Effector memory CD8-positive, alpha-beta T cell (primary cell): ENCODE measurements at regions not wholly inside any gene's neighbourhood (a gene's known extent, or its start where the extent isn't known, plus 50 kb on each side); places are given as distances from the start of the nearest gene placed in this dataset.

Source experiments
- ATAC-seq: fragments of 150-1000 bp; cut with Tn5 transposase; replicated peaks from 2 replicates; pipeline ENCODE4 v1.10.0; 2021; ENCODE audit warnings: mild to moderate bottlenecking, moderate library complexity
- DNase-seq, 3 experiments: peaks; one replicate each; pipeline ENCODE4 v3.0.0; 2021
- H3K27ac Mint-ChIP-seq, 2 donors: one replicate each; pipeline ENCODE4 v1.8.0; 2022; ENCODE audit warnings: mild to moderate bottlenecking in 2 of 2, mixed read lengths in 2 of 2, moderate library complexity in 2 of 2
- H3K27me3 Mint-ChIP-seq, 2 donors: one replicate each; pipeline ENCODE4 v1.8.0; 2022; ENCODE audit warnings: mixed read lengths in 2 of 2
- H3K36me3 Mint-ChIP-seq: one replicate; pipeline ENCODE4 v1.8.0; 2022; ENCODE audit warnings: mild to moderate bottlenecking, moderate library complexity, mixed read lengths; ENCODE audit not compliant: insufficient read depth
- H3K4me1 Mint-ChIP-seq, 2 donors: one replicate each; pipeline ENCODE4 v1.8.0; 2022; ENCODE audit warnings: low read depth in 2 of 2, mixed read lengths in 2 of 2
- H3K4me3 Mint-ChIP-seq, 2 donors: one replicate each; pipeline ENCODE4 v1.8.0; 2022; ENCODE audit warnings: mild to moderate bottlenecking in 2 of 2, mixed read lengths in 2 of 2, moderate library complexity in 2 of 2
- H3K9me3 Mint-ChIP-seq, 2 donors: one replicate each; pipeline ENCODE4 v1.8.0; 2022; ENCODE audit warnings: mixed read lengths in 2 of 2

GRCh38 chrX:140362861-140363260, 142.0 kb downstream of the SOX3 start:
- ATAC-seq (no peak), DNase-seq (no peak)
- peaks cover 2 to 7% of the 10 kb centered on the region in 2 donors for H3K9me3 Mint-ChIP-seq
- no peaks in the 10 kb centered on the region for H3K27me3 Mint-ChIP-seq
- H3K4me1 Mint-ChIP-seq = no peaks in the 10 kb centered on the region
- H3K4me3 Mint-ChIP-seq = no peak overlapping the region
- H3K27ac Mint-ChIP-seq = no peak overlapping the region
- no peaks in the 10 kb centered on the region for H3K36me3 Mint-ChIP-seq

DNA sequence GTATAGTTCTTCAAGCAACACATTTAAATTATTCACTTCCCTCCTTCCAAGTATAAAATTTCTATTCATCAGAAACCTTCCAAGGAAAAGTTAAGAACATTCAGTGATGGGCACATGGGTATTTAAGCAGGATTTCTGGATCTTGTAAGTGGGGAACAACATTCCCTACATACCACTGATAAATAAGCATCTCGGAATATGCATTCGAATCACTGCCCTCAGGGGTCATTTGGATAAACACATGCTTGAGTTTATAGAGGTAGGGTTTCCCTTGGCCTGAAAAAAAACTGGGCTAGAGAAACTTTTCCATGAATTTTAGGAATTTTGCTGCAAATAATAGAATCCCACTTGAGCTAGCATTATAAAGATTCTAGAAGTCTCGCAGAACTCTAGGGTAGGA, 143.9 kb downstream of the SOX3 start:
- no peaks in the 10 kb centered on the region for H3K4me1 Mint-ChIP-seq
- H3K36me3 Mint-ChIP-seq = no peaks in the 10 kb centered on the region
- no peaks in the 10 kb centered on the region for H3K27me3 Mint-ChIP-seq
- H3K4me3 Mint-ChIP-seq = no peak overlapping the region
- DNase-seq = no peak
- peaks cover 7% of the 10 kb centered on the region in 2 donors for H3K9me3 Mint-ChIP-seq
- ATAC-seq = no peak
- H3K27ac Mint-ChIP-seq = no peak overlapping the region

GRCh38 chrX:140360284-140360683, 144.6 kb downstream of the SOX3 start:
- Mint-ChIP-seq H3K4me3 (no peak overlapping the region), H3K9me3 (peaks cover 7% of the 10 kb centered on the region in 2 donors)

DNA sequence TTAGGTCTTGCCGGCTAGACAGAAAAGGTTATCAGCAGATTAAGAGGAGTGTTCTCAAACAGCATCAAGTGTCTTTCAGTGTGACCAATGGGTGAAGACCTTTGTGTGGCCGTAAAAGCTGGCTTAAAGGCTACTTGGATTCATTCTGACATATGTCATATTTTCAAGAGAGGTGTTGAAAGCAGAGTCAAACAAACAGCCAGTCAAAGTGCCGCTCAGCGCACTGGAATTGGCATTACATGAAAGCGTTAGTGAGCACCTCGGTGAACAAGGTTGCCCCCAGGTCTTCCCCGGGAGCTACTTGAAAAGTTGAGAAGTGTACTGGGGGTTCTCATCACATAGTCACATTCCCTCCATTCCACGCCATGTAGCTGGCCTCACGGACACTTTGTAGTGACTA, 148.9 kb downstream of the SOX3 start:
- DNase-seq (no peak), ATAC-seq (no peak)
- H3K36me3 Mint-ChIP-seq = no peaks in the 10 kb centered on the region
- no peak overlapping the region for H3K4me3 Mint-ChIP-seq
- H3K4me1 Mint-ChIP-seq = no peaks in the 10 kb centered on the region
- H3K27ac Mint-ChIP-seq = no peak overlapping the region
- H3K27me3 Mint-ChIP-seq = no peaks in the 10 kb centered on the region
- peaks cover 5 to 12% of the 10 kb centered on the region in 2 donors for H3K9me3 Mint-ChIP-seq

More at GRCh38 chrX:140360284-140360683, 144.6 kb downstream of the SOX3 start:
- H3K36me3 Mint-ChIP-seq = no peaks in the 10 kb centered on the region
- ATAC-seq (no peak), DNase-seq (no peak)
- no peaks in the 10 kb centered on the region for H3K4me1 Mint-ChIP-seq
- H3K27ac Mint-ChIP-seq = no peak overlapping the region
- no peaks in the 10 kb centered on the region for H3K27me3 Mint-ChIP-seq

- Mint-ChIP-seq H3K4me3 (no peak overlapping the region), H3K27ac (no peak overlapping the region), H3K9me3 (peaks cover 5 to 12% of the 10 kb centered on the region in 2 donors), H3K36me3 (no peaks in the 10 kb centered on the region), H3K27me3 (no peaks in the 10 kb centered on the region), H3K4me1 (no peaks in the 10 kb centered on the region)
- ATAC-seq = no peak
- DNase-seq = no peak
Measured at GRCh38 chrX:140355429-140355828, 149.4 kb downstream of the SOX3 start.

DNA sequence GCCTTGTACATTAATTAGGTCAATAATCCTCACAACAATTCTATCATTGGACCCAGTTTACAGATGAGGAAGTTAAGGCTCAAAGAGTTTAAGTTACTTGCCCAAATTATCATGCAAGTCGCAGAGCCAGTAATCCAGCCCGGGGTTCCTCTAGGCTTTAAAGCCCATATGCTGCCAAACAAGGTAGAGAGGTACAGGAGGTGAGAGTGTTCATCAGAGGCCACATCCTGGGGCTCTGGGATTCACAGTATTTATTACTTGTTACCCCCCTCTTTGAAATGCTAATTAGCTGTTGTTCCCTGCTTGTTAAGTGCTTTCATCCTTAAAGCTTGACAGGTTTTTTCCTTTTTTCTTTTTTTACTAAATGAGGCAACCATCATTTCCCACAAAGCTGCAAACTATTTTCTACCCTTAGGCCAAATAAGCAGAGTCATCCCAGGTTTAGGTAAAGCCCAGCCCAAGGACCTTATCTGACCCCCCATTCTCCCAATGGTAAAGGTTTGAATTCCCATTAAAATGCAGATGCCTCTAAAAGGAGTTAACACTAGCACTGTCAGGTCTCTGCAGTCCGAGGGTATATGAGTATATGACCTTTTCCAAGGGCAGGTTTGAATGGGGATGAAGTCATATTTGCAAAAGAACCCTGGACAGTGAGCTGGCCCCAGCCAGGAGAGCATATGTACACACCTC, 150.3 kb downstream of the SOX3 start:
- ATAC-seq (no peak), DNase-seq (no peak)
- H3K27ac Mint-ChIP-seq = no peak overlapping the region
- no peaks in the 10 kb centered on the region for H3K27me3 Mint-ChIP-seq
- H3K4me1 Mint-ChIP-seq = no peaks in the 10 kb centered on the region
- peaks cover 5 to 21% of the 10 kb centered on the region in 2 donors for H3K9me3 Mint-ChIP-seq
- H3K36me3 Mint-ChIP-seq = no peaks in the 10 kb centered on the region
- H3K4me3 Mint-ChIP-seq = no peak overlapping the region

- Mint-ChIP-seq H3K9me3 (peaks cover 0 to 11% of the 10 kb centered on the region in 2 donors), H3K27ac (no peak overlapping the region), H3K36me3 (no peaks in the 10 kb centered on the region), H3K27me3 (no peaks in the 10 kb centered on the region), H3K4me3 (no peak overlapping the region), H3K4me1 (no peaks in the 10 kb centered on the region)
- DNase-seq = no peak
- no peak for ATAC-seq
Measured at GRCh38 chrX:140346729-140347128, 158.1 kb downstream of the SOX3 start.

DNA sequence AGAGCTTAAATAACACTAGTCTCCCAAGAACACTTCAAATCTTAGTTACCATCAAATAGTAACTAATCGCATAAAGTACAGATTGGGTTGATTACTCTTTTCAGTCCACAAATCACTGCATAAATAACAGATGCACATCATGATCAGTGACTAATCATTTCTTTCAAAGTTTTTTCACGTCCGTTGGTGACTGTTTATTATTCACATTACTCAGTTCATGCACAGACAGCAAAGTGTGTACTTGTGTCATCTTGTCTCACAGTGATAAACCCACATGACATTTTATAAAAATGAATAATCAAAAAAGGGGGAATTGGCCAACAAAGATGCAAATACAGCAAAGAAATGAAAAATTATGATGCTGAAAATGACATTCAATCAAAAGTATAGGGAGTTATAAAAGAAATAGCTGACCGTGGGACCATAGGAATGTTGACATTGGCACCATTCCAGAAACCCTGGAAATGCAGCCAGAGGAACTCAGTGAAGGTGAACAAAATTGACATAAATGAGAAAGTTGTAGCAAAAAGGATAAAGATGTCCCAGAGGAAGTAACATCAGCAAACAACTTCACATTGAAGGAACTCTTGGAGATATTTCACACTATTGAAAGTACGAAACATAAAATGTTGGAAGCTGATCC, 161.5 kb downstream of the SOX3 start:
- Mint-ChIP-seq H3K4me3 (no peak overlapping the region), H3K4me1 (no peaks in the 10 kb centered on the region), H3K27me3 (no peaks in the 10 kb centered on the region), H3K9me3 (no peaks in the 10 kb centered on the region), H3K36me3 (no peaks in the 10 kb centered on the region), H3K27ac (no peak overlapping the region)
- ATAC-seq (no peak), DNase-seq (no peak)

DNA sequence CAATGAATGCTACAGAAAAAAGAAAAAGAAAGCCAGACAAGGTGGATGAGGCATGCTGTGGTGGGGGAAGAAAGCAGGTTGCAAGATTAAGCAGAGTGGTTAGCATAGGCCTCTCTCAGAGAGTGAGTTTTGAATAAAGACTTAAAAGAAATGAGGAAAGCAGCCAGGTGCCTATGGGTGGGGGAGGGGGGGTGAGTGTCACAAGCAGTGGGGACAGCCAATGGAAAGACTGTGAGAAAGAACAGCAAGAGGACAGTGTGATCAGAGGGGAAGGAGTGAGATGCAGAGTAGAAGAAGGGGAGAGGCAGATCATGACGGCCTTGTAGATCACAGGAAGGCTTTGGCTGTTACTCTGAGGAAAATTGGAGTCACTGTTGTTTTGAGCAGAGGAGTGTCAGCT, 162.5 kb downstream of the SOX3 start:
- H3K27ac Mint-ChIP-seq = no peak overlapping the region
- no peak overlapping the region for H3K4me3 Mint-ChIP-seq
- H3K36me3 Mint-ChIP-seq = no peaks in the 10 kb centered on the region
- ATAC-seq = no peak
- H3K4me1 Mint-ChIP-seq = no peaks in the 10 kb centered on the region
- H3K9me3 Mint-ChIP-seq = no peaks in the 10 kb centered on the region
- no peaks in the 10 kb centered on the region for H3K27me3 Mint-ChIP-seq
- DNase-seq = no peak

DNA sequence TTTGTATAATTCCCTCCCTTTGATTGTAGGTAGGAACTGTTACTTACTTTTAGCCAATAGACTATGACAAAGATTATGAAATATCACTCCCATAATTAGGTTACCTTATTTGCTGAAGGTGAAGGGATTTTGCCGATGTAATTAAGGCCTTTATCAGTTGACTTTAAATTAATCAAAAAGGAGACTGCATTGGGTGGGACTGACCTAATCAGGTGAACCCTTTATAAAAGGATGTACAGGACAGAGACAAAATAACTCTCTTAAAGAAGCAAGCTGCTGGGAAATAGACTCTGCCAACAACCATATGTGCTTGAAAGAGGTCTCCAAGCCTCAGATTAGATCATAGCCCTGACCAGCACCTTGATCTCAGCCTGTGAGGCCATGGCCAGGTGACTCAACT, 167.6 kb downstream of the SOX3 start:
- no peaks in the 10 kb centered on the region for H3K4me1 Mint-ChIP-seq
- H3K36me3 Mint-ChIP-seq = no peaks in the 10 kb centered on the region
- H3K27ac Mint-ChIP-seq = no peak overlapping the region
- H3K27me3 Mint-ChIP-seq = no peaks in the 10 kb centered on the region
- H3K9me3 Mint-ChIP-seq = no peaks in the 10 kb centered on the region
- no peak overlapping the region for H3K4me3 Mint-ChIP-seq
- no peak for DNase-seq
- no peak for ATAC-seq

DNA sequence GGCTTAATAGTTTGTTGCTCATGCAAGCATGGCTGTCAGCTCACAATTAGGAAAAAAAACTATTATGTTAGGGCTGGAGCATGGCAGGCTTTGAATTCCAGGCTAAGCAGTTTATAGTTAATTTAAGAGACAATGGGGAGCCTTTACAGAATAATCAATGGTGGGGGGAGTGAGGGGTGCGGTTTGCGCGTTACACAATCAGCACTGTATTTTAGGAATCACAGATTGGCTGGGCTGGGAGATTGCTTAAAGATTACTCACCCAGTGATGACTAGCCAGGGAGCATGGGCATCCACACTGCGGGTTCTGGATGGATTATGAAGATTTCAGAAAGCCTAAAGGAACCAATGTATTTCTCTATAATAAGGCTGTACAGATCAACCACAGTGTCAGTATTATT, 186.6 kb downstream of the SOX3 start:
- H3K36me3 Mint-ChIP-seq = no peaks in the 10 kb centered on the region
- no peak overlapping the region for H3K27ac Mint-ChIP-seq
- DNase-seq = no peak
- H3K4me1 Mint-ChIP-seq = no peaks in the 10 kb centered on the region
- H3K4me3 Mint-ChIP-seq = no peak overlapping the region
- H3K27me3 Mint-ChIP-seq = no peaks in the 10 kb centered on the region
- no peak for ATAC-seq
- H3K9me3 Mint-ChIP-seq = peaks cover 0 to 4% of the 10 kb centered on the region in 2 donors

DNA sequence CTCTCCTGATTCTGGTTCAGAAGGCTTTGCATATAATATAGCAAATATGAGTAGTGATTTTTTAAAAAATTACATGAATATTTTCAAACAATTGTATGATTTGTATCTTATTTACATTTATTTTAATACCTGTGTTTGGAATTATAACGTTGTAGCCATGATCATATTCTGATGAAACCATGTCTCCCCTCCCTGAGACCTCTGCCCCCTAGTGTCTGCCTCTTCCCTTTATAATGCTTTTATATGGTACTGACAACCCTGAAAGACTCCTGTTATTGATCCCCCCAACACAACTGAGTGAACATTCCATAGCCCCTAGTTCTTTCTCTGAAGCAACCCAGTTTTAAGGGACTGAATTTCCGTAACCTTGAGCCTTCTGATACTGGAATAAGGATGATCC, 187.4 kb downstream of the SOX3 start:
- no peaks in the 10 kb centered on the region for H3K36me3 Mint-ChIP-seq
- H3K4me3 Mint-ChIP-seq = no peak overlapping the region
- H3K9me3 Mint-ChIP-seq = peaks cover 0 to 4% of the 10 kb centered on the region in 2 donors
- H3K27me3 Mint-ChIP-seq = no peaks in the 10 kb centered on the region
- DNase-seq = no peak
- ATAC-seq = no peak
- no peaks in the 10 kb centered on the region for H3K4me1 Mint-ChIP-seq
- no peak overlapping the region for H3K27ac Mint-ChIP-seq

- no peak overlapping the region for H3K27ac Mint-ChIP-seq
- no peak overlapping the region for H3K4me3 Mint-ChIP-seq
- no peak for DNase-seq
- peaks cover 0 to under 1% of the 10 kb centered on the region in 2 donors for H3K9me3 Mint-ChIP-seq
- H3K27me3 Mint-ChIP-seq = no peaks in the 10 kb centered on the region
- no peaks in the 10 kb centered on the region for H3K4me1 Mint-ChIP-seq
- no peak for ATAC-seq
- no peaks in the 10 kb centered on the region for H3K36me3 Mint-ChIP-seq
Measured at GRCh38 chrX:140298960-140299825, 205.7 kb downstream of the SOX3 start.

DNA sequence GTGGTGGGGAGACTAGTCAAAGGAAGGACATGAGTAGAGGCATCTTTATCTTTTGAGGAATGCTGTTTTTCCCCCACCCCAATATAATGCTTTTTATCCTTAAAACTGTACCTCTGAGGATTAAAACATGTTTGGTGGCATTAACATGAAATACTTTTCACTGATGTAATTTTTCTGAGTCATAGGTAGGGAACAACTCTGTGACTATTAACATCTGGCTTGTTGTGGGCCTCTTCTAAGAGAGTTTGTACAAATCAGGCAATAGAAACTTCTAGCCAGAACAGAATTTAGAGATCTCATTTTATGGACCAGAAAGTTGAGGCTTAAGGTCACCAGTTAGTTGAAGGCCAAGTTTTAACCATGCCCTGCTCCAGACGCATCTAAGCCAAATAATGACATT, 207.6 kb downstream of the SOX3 start:
- H3K9me3 Mint-ChIP-seq = no peaks in the 10 kb centered on the region

More for the DNA sequence above, 207.6 kb downstream of the SOX3 start:
- Mint-ChIP-seq H3K27ac (no peak overlapping the region), H3K4me1 (no peaks in the 10 kb centered on the region), H3K36me3 (no peaks in the 10 kb centered on the region), H3K27me3 (no peaks in the 10 kb centered on the region), H3K4me3 (no peak overlapping the region)
- ATAC-seq (no peak), DNase-seq (no peak)
